ENCODE measurements at regions not wholly inside any gene's neighbourhood (a gene's known extent, or its start where the extent isn't known, plus 50 kb on each side); places are given as distances from the start of the nearest gene placed in this dataset.
"Not testable (repeated sequence)": the region's sequence is repeated elsewhere in the genome, so short reads cannot be mapped to it uniquely, and the experiment has no call there.

DNA sequence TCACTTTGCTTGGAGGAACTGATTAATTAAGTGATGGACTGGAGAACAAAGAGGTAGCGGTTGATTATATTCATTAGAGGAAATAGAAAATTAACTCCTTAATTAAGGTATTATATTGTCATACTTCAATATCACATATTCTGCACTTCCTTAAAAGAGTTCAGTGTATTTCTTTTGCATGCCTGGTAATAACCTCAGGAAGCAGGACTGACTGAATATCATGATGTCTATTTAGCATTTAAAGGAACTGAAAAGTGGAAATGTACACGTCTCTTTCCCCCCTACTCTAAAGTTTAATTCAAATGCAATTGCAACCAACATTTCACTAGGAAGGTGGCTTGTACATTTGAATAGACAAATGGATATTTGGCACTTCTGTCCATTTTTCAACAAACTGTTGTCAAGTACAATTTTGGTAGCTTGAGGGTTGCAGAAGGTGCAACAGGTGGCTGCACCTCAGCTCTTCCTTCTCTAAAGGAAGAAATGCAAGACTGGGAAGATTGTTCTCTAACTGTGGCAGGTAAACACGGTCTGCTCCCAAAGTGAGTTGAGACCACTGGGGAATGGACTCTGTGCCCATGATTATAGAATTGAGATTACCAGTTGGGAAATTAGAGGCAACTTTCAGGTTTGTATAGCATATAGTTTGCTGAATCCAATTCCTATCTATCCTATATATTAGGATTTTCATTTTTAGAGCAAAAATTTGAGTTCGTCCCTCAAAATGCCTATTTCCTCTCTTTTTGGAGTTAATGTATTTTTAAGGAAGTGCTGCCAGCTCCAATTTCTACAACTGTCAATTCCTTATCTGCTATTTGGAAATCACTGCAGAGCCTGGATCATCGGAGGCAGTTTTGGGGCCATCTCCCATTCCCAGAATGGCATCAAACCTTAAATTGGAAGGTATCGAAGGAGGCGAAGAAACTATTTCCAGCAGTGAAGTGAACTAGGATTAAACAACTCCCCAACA lies 98.9 kb upstream of the TAF11L2 start:
- DNase-seq (ENCODE audit: low spot score in 2 of 2) (no peak), FAIRE-seq (no peak)

DNA sequence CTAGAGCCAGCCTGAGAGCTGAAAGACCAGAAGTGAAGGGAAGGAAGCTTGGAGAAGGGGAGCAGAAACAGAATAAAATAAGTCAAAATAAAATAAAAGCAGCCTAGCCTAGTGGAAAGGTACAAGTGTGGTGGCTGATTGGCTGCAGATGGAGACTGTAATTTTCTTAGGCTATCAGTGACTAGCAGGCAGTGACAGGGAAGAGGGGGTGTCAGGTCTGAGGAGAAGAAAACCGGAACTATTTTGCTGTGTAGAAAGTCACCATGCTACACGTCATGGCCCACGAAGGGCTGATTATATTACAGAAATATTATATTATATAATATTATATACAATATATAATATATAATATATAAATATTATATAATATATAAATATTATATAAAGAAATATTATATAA lies 98.1 kb upstream of the TAF11L2 start:
- DNase-seq (ENCODE audit: low spot score in 2 of 2) (no peak), FAIRE-seq (no peak)

GRCh38 chr5:17400724-17401469 lies 97.1 kb upstream of the TAF11L2 start:
- DNase-seq (ENCODE audit: low spot score in 2 of 2), result no peak
- FAIRE-seq, result no peak

- FAIRE-seq, result no peak
- no peak for DNase-seq (ENCODE audit: low spot score in 2 of 2)
Observed at GRCh38 chr5:17401470-17402288, 96.4 kb upstream of the TAF11L2 start.

- FAIRE-seq (no peak), DNase-seq (ENCODE audit: low spot score in 2 of 2) (no peak)
Observed at GRCh38 chr5:17402289-17403121, 95.5 kb upstream of the TAF11L2 start.

DNA sequence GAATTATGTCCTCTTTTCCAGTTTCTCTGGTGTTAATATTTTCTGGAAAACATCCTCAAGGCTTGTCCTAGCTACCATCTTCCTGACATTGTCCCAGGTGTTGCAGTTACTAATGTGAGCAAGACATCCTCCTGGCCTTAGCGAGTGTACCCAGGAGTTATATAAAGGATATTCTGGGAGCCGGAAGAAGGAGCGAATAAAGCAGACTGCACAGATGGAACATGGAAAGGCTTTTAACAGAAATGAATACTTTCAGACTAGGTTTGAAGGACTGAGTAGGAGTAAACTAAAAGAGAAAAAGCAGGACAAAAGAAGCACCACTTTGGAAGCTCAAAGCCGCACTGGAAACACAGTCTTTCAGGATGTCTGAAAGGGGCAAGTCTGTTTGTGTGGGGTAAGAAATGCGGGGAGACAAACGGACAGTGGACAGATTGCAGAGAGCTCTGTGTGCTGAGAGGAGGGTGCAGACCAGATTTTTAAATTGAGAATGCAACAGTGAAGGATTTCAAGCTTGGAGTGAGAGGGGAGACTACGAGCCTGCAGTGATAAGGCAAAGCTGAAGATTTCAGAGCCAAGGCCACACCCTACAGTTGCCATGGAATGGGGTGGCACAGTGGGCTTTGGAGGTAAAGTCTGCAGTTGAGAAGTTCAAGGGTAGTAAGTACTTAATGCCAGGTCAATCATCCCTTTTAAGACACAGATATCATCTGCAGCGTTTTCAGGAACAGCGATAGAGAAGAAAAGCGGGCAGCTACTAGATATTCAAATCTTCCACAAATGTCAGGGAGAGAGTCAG lies 94.1 kb upstream of the TAF11L2 start:
- no peak for FAIRE-seq

GRCh38 chr5:17405976-17406375 lies 92.1 kb upstream of the TAF11L2 start:
- no peak for FAIRE-seq

More for the DNA sequence above, 94.1 kb upstream of the TAF11L2 start:
- DNase-seq (ENCODE audit: low spot score in 2 of 2), result no peak

DNA sequence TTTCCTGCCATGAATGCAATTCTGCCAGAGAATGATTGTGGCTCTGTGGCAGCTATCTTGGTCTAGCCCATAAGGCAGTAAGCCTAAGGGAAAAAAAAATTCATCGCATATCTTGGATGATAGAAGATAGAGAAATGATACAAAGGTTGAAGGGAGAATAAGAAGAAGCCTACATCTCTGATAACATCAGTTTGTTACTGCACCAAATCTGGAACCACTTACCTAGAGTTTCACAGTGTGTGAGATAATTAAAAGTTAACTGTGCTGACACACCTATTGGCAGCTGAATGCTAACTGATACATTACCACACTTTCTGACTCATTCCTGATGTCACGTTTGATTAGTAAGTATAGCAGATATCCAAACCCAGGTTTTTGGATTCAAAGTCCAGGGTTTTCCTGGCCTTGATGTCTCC lies 91.6 kb upstream of the TAF11L2 start:
- no peak for FAIRE-seq
- no peak for DNase-seq (ENCODE audit: low spot score in 2 of 2)

More at GRCh38 chr5:17405976-17406375, 92.1 kb upstream of the TAF11L2 start:
- no peak for DNase-seq (ENCODE audit: low spot score in 2 of 2)

DNA sequence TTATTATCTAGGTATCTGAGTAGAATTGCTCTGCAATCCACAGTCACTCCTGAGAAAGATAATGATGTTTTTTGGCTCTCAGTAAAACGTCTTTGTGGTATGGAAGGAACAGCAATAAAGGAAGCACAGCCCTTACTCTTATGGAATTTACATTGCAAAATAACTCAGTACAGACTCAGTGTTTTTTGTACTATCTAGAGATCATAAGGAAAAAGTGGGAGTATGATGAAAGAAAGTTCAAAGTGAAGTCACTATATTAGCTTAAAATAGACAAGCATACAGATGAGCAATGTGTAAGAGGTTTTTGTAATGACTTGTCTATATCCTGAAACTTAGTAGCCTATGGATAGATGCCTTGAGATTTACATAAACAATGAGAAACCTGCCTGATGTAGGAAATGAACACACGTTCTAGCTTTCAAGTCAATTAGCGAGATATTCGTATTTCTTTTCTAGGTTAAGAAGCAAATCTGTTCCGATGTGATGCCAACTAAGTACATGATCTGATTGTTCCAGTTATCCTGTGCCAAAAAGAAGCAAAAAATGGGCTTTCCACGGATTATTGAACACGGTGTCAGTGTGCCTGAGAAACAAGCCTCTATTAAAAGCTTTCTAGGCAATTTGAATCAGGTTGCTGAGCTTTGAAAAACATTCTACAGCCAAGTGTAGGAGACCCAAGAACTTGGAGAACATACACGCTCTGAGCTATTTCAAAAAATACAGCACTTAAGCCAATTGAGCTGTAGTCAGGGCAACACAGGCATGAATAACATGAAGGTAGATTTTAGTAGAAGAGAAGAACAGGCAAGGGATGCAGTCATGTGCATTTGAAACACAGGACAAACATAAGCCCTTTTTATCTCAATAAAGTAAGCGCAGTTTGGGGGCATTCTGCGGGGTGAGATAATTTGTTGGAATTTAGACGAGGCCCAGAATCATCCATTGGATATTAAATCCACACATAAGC lies 86.3 kb upstream of the TAF11L2 start:
- FAIRE-seq, result no peak
- no peak for DNase-seq (ENCODE audit: low spot score in 2 of 2)

GRCh38 chr5:17412760-17413671 lies 85.0 kb upstream of the TAF11L2 start:
- no peak for FAIRE-seq
- no peak for DNase-seq (ENCODE audit: low spot score in 2 of 2)

GRCh38 chr5:17413691-17414090 lies 84.3 kb upstream of the TAF11L2 start:
- DNase-seq (ENCODE audit: low spot score in 2 of 2) (no peak), FAIRE-seq (no peak)

GRCh38 chr5:17415321-17415758 lies 82.7 kb upstream of the TAF11L2 start:
- no peak for FAIRE-seq
- DNase-seq (ENCODE audit: low spot score in 2 of 2), result no peak

DNA sequence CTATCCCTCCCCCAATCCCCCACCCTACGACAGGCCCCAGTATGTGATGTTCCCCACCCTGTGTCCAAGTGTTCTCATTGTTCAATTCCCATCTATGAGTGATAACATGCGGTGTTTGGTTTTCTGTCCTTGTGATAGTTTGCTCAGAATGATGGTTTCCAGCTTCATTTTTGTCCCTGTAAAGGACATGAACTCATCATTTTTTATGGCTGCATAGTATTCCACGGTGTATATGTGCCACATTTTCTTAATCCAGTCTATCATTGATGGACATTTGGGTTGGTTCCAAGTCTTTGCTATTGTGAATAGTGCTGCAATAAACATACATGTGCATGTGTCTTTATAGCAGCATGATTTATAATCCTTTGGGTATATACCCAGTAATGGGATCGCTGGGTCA lies 81.7 kb upstream of the TAF11L2 start:
- DNase-seq (ENCODE audit: low spot score in 2 of 2); FAIRE-seq: not testable (repeated sequence)

DNA sequence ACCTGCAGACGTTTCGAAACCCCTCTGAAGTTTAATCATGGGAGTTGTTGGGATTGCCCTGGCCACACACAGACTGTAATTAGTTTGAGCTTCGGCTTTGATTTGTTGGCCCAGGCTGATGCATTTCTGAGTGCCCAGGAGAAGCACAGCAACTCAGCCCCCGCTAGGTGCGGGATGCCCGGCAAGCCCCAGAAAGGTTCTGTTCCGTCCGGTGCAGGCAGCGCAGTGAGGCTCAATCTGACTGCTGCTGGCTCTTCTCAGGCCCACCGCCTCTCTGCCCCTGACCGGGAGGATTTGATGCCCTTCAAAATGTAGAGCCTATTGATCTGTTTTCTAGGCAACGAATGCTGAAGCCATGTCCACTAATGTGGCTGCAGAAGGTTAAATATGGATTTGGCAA lies 73.4 kb upstream of the TAF11L2 start:
- DNase-seq (ENCODE audit: low spot score in 2 of 2) (no peak), FAIRE-seq (no peak)

- DNase-seq (ENCODE audit: low spot score in 2 of 2) (no peak), FAIRE-seq (no peak)
Observed at GRCh38 chr5:17425385-17426070, 72.5 kb upstream of the TAF11L2 start.

- FAIRE-seq, result no peak
- no peak for DNase-seq (ENCODE audit: low spot score in 2 of 2)
Observed at GRCh38 chr5:17426104-17426749, 71.8 kb upstream of the TAF11L2 start.

Measured in frontal cortex (tissue), 3 donors.